Keratinocyte (primary cell): ENCODE measurements at regions not wholly inside any gene's neighbourhood (a gene's known extent, or its start where the extent isn't known, plus 50 kb on each side); places are given as distances from the start of the nearest gene placed in this dataset.

ENCODE experiments used
- DNase-seq: peaks from one replicate; pipeline ENCODE4 v3.0.0-alpha.2; 2011; ENCODE audit warnings: low read depth, missing footprints, low spot score
- FAIRE-seq: peaks from 2 replicates; lab custom pipeline; 2011; peaks lifted over from hg19 to GRCh38; lab: Jason Lieb, UNC
- H2AFZ ChIP-seq: 2 replicates; pipeline ENCODE4 v1.6.0; 2012; ENCODE audit warnings: low read length, control low read depth, inconsistent platforms; ENCODE audit not compliant: control insufficient read depth
- H3K27ac ChIP-seq: 2 replicates; pipeline ENCODE4 v1.5.1; 2011; ENCODE audit warnings: low read length; ENCODE audit not compliant: control insufficient read depth, insufficient read depth
- H3K27me3 ChIP-seq: 3 replicates; pipeline ENCODE4 v1.6.0; 2011; ENCODE audit warnings: low read length; ENCODE audit not compliant: control insufficient read depth, insufficient read depth; ENCODE audit errors: extremely low read depth
- H3K36me3 ChIP-seq, 2 experiments: 2 replicates in 1 of 2; 3 replicates in 1 of 2; pipeline ENCODE4 v1.5.1; 2011; ENCODE audit warnings: low read length in 2 of 2, mild to moderate bottlenecking in 1 of 2; ENCODE audit not compliant: control insufficient read depth in 2 of 2, insufficient read depth in 2 of 2; ENCODE audit errors: extremely low read depth in 1 of 2
- H3K4me1 ChIP-seq: 3 replicates; pipeline ENCODE4 v1.5.1; 2011; ENCODE audit warnings: low read length; ENCODE audit not compliant: control insufficient read depth, insufficient read depth; ENCODE audit errors: extremely low read depth
- H3K4me2 ChIP-seq: 3 replicates; pipeline ENCODE4 v1.6.0; 2011; ENCODE audit warnings: low read depth, low read length; ENCODE audit not compliant: control insufficient read depth, insufficient read depth; ENCODE audit errors: extremely low read depth
- H3K4me3 ChIP-seq, 3 experiments: fragments of 200-600 bp in 1 of 3; sonication (generic) in 1 of 3; 2 replicates in 2 of 3; 3 replicates in 1 of 3; pipeline ENCODE4 v1.5.1; 2011 to 2016; ENCODE audit warnings: low read length in 3 of 3, mild to moderate bottlenecking in 3 of 3, control low read depth in 2 of 3, inconsistent platforms in 1 of 3, low read depth in 1 of 3, mixed read lengths in 1 of 3, mixed run types in 1 of 3, moderate library complexity in 1 of 3; ENCODE audit not compliant: control insufficient read depth in 2 of 3, insufficient read depth in 2 of 3; ENCODE audit errors: extremely low read depth in 1 of 3
- H3K79me2 ChIP-seq: 2 replicates; pipeline ENCODE4 v1.6.0; 2012; ENCODE audit warnings: low read length; ENCODE audit not compliant: control insufficient read depth, insufficient read depth
- H3K9ac ChIP-seq: 3 replicates; pipeline ENCODE4 v1.6.0; 2011; ENCODE audit warnings: low read length; ENCODE audit not compliant: control insufficient read depth, insufficient read depth; ENCODE audit errors: extremely low read depth
- H3K9me1 ChIP-seq: 3 replicates; pipeline ENCODE4 v1.6.0; 2011; ENCODE audit warnings: low read length; ENCODE audit not compliant: control insufficient read depth, insufficient read depth; ENCODE audit errors: extremely low read depth
- H3K9me3 ChIP-seq: 2 replicates; pipeline ENCODE4 v1.5.1; 2012; ENCODE audit warnings: low read depth, low read length; ENCODE audit not compliant: control insufficient read depth
- H4K20me1 ChIP-seq: 3 replicates; pipeline ENCODE4 v1.6.0; 2011; ENCODE audit warnings: low read length; ENCODE audit not compliant: control insufficient read depth, insufficient read depth; ENCODE audit errors: extremely low read depth
- EZH2 ChIP-seq: IDR thresholded peaks from one replicate; pipeline ENCODE4 v1.6.1; 2012; ENCODE audit warnings: inconsistent platforms, mild to moderate bottlenecking, low read length, moderate library complexity
- dilution Hi-C: fragments of 300-500 bp; cut with MboI; formaldehyde crosslinking; loops from one replicate; pipeline ENCODE4 v1.7.0; 2020; ENCODE audit warnings: low sequenced_read_pairs; ENCODE audit not compliant: extremely low pct_ligation_motif_present
- TF ChIP-seq, protein P1 (sequence below), 3 experiments: IDR thresholded peaks in 1 of 3; conservative IDR thresholded peaks in 1 of 3; optimal IDR thresholded peaks in 1 of 3; 2 replicates in 2 of 3; 3 replicates in 1 of 3; pipeline versions ENCODE3 to v1.5.1; 2011; ENCODE audit warnings: low read length in 3 of 3, mild to moderate bottlenecking in 3 of 3, moderate library complexity in 2 of 3, control low read depth in 1 of 3, inconsistent platforms in 1 of 3; ENCODE audit not compliant: insufficient read depth in 2 of 3; ENCODE audit errors: extremely low read depth in 1 of 3

DNA sequence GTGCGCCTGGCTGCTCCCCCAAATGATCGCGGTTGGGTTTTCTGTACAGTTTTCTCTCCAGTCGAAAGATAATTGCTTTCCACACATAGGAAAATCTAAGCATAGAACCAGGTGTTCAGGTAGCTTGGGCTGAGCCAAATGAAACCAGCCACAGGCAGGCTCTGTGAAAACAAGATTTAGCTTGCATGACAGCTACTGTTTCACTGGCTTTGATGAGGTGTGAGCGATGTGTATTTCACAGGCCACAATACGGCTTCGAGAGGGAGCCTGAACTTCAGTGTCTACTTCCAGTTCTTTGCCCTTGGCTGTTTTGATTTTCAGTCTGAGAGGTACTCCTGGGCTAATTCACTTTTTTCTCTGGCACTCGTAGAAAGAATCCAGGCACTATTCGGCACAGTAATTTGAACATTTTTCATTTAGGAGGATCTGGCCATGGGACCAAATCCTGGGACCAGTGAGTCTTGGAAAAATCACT lies 110.5 kb downstream of the JCAD start:
- H3K9ac ChIP-seq: peak overlapping the region; percentile 80
- H2AFZ ChIP-seq: peak overlapping the region; percentile 46
- H3K27ac ChIP-seq: peak overlapping the region; percentile 98
- no peak for TF ChIP-seq EZH2
- TF ChIP-seq, protein P1, sequence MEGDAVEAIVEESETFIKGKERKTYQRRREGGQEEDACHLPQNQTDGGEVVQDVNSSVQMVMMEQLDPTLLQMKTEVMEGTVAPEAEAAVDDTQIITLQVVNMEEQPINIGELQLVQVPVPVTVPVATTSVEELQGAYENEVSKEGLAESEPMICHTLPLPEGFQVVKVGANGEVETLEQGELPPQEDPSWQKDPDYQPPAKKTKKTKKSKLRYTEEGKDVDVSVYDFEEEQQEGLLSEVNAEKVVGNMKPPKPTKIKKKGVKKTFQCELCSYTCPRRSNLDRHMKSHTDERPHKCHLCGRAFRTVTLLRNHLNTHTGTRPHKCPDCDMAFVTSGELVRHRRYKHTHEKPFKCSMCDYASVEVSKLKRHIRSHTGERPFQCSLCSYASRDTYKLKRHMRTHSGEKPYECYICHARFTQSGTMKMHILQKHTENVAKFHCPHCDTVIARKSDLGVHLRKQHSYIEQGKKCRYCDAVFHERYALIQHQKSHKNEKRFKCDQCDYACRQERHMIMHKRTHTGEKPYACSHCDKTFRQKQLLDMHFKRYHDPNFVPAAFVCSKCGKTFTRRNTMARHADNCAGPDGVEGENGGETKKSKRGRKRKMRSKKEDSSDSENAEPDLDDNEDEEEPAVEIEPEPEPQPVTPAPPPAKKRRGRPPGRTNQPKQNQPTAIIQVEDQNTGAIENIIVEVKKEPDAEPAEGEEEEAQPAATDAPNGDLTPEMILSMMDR (optimal IDR thresholded peaks at IDR 0.05 in 1 of 3, IDR thresholded peaks at IDR 0.05 in 1 of 3, conservative IDR thresholded peaks at IDR 0.05 in 1 of 3; ENCODE audit: extremely low read depth in 1 of 3, insufficient read depth in 2 of 3, low read length in 3 of 3): no peak
- dilution Hi-C loops: no loop called here
- FAIRE-seq (peak; percentile 93), DNase-seq (peak; percentile 50)
- no peaks in the 10 kb centered on the region for H3K9me1 ChIP-seq
- no peaks in the 10 kb centered on the region for H3K79me2 ChIP-seq
- H3K9me3 ChIP-seq: no peaks in the 10 kb centered on the region
- H3K36me3 ChIP-seq: no peaks in the 10 kb centered on the region
- H4K20me1 ChIP-seq: no peaks in the 10 kb centered on the region
- peaks cover 60% of the 10 kb centered on the region for H3K4me1 ChIP-seq
- H3K27me3 ChIP-seq: no peaks in the 10 kb centered on the region
- peak overlapping the region; percentile 86 for H3K4me2 ChIP-seq
- peak overlapping the region in 2 of 3 experiments; percentile 41 to 51 for H3K4me3 ChIP-seq

DNA sequence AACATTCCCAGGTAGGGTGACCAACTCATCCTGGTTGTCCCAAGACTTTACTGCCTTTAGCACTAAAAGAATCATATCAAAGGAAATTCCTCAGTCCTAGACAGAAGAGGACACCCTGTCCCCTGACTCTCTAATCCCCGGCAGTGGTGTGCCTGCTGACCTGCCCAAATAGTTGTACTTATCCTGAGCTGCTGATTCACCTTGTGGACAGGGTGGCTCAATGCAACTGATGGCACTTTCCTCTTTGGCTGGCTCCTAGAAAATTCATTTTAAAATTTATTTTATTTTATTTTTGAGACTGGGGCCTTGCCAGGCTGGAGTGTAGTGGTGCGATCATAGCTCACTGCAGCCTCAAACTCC lies 111.7 kb downstream of the JCAD start:
- no peak overlapping the region for H3K4me3 ChIP-seq
- no peak for DNase-seq
- peak overlapping the region; percentile 22 for H3K4me2 ChIP-seq
- no peak overlapping the region for H2AFZ ChIP-seq
- no peaks in the 10 kb centered on the region for H3K27me3 ChIP-seq
- no peak for TF ChIP-seq EZH2
- TF ChIP-seq, protein P1 (optimal IDR thresholded peaks at IDR 0.05 in 1 of 3, IDR thresholded peaks at IDR 0.05 in 1 of 3, conservative IDR thresholded peaks at IDR 0.05 in 1 of 3; ENCODE audit: extremely low read depth in 1 of 3, insufficient read depth in 2 of 3, low read length in 3 of 3): peak; percentile 14 to 65 (median 31)
- H3K9me1 ChIP-seq: no peaks in the 10 kb centered on the region
- peaks cover 60% of the 10 kb centered on the region for H3K4me1 ChIP-seq
- peak; percentile 63 for FAIRE-seq
- H3K27ac ChIP-seq: peak overlapping the region; percentile 98
- H3K9me3 ChIP-seq: no peaks in the 10 kb centered on the region
- no peaks in the 10 kb centered on the region for H3K79me2 ChIP-seq
- no peaks in the 10 kb centered on the region for H3K36me3 ChIP-seq
- H3K9ac ChIP-seq: peak overlapping the region; percentile 64
- dilution Hi-C loops: no loop called here
- no peaks in the 10 kb centered on the region for H4K20me1 ChIP-seq
